Mammary epithelial cell (primary cell): ENCODE measurements at regions not wholly inside any gene's neighbourhood (a gene's known extent, or its start where the extent isn't known, plus 50 kb on each side); places are given as distances from the start of the nearest gene placed in this dataset.

Experiments used
- CTCF ChIP-seq, 2 donors: IDR thresholded peaks in 1 of 2; conservative IDR thresholded peaks in 1 of 2; 2 replicates each; pipeline ENCODE4 v1.5.1; 2011 to 2012; ENCODE audit warnings: inconsistent platforms in 2 of 2, low read length in 2 of 2, mild to moderate bottlenecking in 2 of 2, control low read depth in 1 of 2, low read depth in 1 of 2; ENCODE audit not compliant: insufficient read depth in 1 of 2; ENCODE audit errors: extremely low read depth in 1 of 2
- EZH2 ChIP-seq: IDR thresholded peaks from 2 replicates; pipeline ENCODE4 v1.6.1; 2012; ENCODE audit warnings: low read length, inconsistent platforms, borderline replicate concordance

- TF ChIP-seq CTCF (conservative IDR thresholded peaks at IDR 0.05 in 1 of 2, IDR thresholded peaks at IDR 0.05 in 1 of 2; ENCODE audit: extremely low read depth in 1 of 2, insufficient read depth in 1 of 2, low read depth in 1 of 2, low read length in 2 of 2) (no peak), EZH2 (no peak)
Observed at GRCh38 chr12:115511305-115511704, 766.2 kb downstream of the MED13L start.
